Gastrocnemius medialis (tissue), 4 donors: ENCODE measurements at regions not wholly inside any gene's neighbourhood (a gene's known extent, or its start where the extent isn't known, plus 50 kb on each side); places are given as distances from the start of the nearest gene placed in this dataset.

Experiments used
- ATAC-seq, 2 donors: fragments of 150-250 bp; one replicate each; pipeline ENCODE4 v1.9.1; 2016
- DNase-seq, 2 donors: peaks; one replicate each; pipeline ENCODE4 v3.0.0-alpha.2; 2019
- H3K27ac ChIP-seq, 4 donors: fragments of 200-600 bp; sonication (generic); 1 replicate in 1 of 4; 2 replicates in 3 of 4; pipeline ENCODE4 v1.5.1; 2016 to 2018; ENCODE audit warnings: mild to moderate bottlenecking in 2 of 4, moderate library complexity in 1 of 4
- H3K27me3 ChIP-seq, 3 donors: fragments of 200-600 bp; sonication (generic) in 2 of 3; 1 replicate in 1 of 3; 2 replicates in 2 of 3; pipeline versions ENCODE4 v1.5.1 to v1.6.0; 2016 to 2019; ENCODE audit warnings: mild to moderate bottlenecking in 1 of 3, moderate library complexity in 1 of 3
- H3K36me3 ChIP-seq, 2 donors: fragments of 200-600 bp; sonication (generic) in 1 of 2; one replicate each; pipeline ENCODE4 v1.5.1; 2017 to 2018
- H3K4me1 ChIP-seq, 2 donors: fragments of 200-600 bp; sonication (generic) in 1 of 2; one replicate each; pipeline ENCODE4 v1.5.1; 2016 to 2017; ENCODE audit warnings: mild to moderate bottlenecking in 2 of 2
- H3K4me3 ChIP-seq, 4 donors: fragments of 200-600 bp; sonication (generic) in 3 of 4; 1 replicate in 1 of 4; 2 replicates in 3 of 4; pipeline ENCODE4 v1.5.1; 2016 to 2019; ENCODE audit warnings: mild to moderate bottlenecking in 2 of 4
- H3K9me3 ChIP-seq, 3 donors: fragments of 200-600 bp; sonication (generic) in 2 of 3; 1 replicate in 1 of 3; 2 replicates in 2 of 3; pipeline ENCODE4 v1.5.1; 2016 to 2019
- CTCF ChIP-seq, 5 experiments: fragments of 450-650 bp in 3 of 5; fragments of 200-600 bp in 2 of 5; sonication (generic) in 2 of 5; IDR thresholded peaks in 4 of 5; conservative IDR thresholded peaks in 1 of 5; 1 replicate in 4 of 5; 2 replicates in 1 of 5; pipeline ENCODE4 v1.5.1; 2016 to 2019; ENCODE audit warnings: antibody characterized with exemption in 5 of 5, mild to moderate bottlenecking in 3 of 5, moderate library complexity in 3 of 5
- POLR2A ChIP-seq, 2 donors: fragments of 450-650 bp; IDR thresholded peaks; one replicate each; pipeline ENCODE4 v1.6.1; 2017; ENCODE audit warnings: antibody characterized with exemption in 2 of 2, mild to moderate bottlenecking in 2 of 2, moderate library complexity in 2 of 2
- in situ Hi-C, 4 donors: fragments of 200-750 bp; cut with MboI; loops; one replicate each; pipeline versions ENCODE4 v1.15.0 to v1.8.0; 2017; ENCODE audit warnings: low sequenced_read_pairs in 4 of 4
- intact Hi-C: fragments of 100-400 bp; cut with DNase I; formaldehyde crosslinking; loops from one replicate; pipeline ENCODE4 v1.15.1; 2023; ENCODE audit warnings: low total_unique reads

- Histone ChIP-seq H3K4me3 (no peak overlapping the region), H3K4me1 (no peaks in the 10 kb centered on the region), H3K27me3 (peaks cover 9 to 23% (median 15%) of the 10 kb centered on the region in 3 donors), H3K36me3 (no peaks in the 10 kb centered on the region), H3K9me3 (no peaks in the 10 kb centered on the region), H3K27ac (no peak overlapping the region)
- TF ChIP-seq CTCF (IDR thresholded peaks at IDR 0.05 in 4 of 5, conservative IDR thresholded peaks at IDR 0.05 in 1 of 5) (no peak), POLR2A (IDR thresholded peaks at IDR 0.05) (no peak)
- ATAC-seq = no peak
- no peak for DNase-seq
- in situ Hi-C loops (loop anchor here in 3 of 4 donors (10.0 to 25.0 kb wide), 3 partner anchors 362 to 910 kb away; no protein-coding TSS in a partner anchor), intact Hi-C loops (no loop called here)
Observed at GRCh38 chr5:87775228-87775627, 362.5 kb upstream of the CCNH start.

- Histone ChIP-seq H3K4me3 (no peak overlapping the region), H3K27ac (no peak overlapping the region), H3K4me1 (no peaks in the 10 kb centered on the region), H3K9me3 (no peaks in the 10 kb centered on the region), H3K27me3 (peaks cover 12 to 23% (median 19%) of the 10 kb centered on the region in 3 donors), H3K36me3 (no peaks in the 10 kb centered on the region)
- DNase-seq (no peak), ATAC-seq (no peak)
- intact Hi-C loops (no loop called here), in situ Hi-C loops (loop anchor here in 3 of 4 donors (10.0 to 25.0 kb wide), 3 partner anchors 362 to 910 kb away; no protein-coding TSS in a partner anchor)
- no peak for TF ChIP-seq CTCF (IDR thresholded peaks at IDR 0.05 in 4 of 5, conservative IDR thresholded peaks at IDR 0.05 in 1 of 5)
- TF ChIP-seq POLR2A (IDR thresholded peaks at IDR 0.05) = no peak
Observed at GRCh38 chr5:87774804-87775203, 362.1 kb upstream of the CCNH start.

GRCh38 chr5:87770601-87771121, 357.9 kb upstream of the CCNH start:
- no peak overlapping the region for H3K27ac ChIP-seq
- DNase-seq (no peak), ATAC-seq (no peak)
- no peaks in the 10 kb centered on the region for H3K4me1 ChIP-seq
- H3K27me3 ChIP-seq = peaks cover 12 to 21% (median 15%) of the 10 kb centered on the region in 3 donors
- intact Hi-C loops (no loop called here), in situ Hi-C loops (loop anchor here in 2 of 4 donors (10.0 kb wide), 2 partner anchors 904 to 914 kb away; no protein-coding TSS in a partner anchor)
- no peak overlapping the region for H3K4me3 ChIP-seq
- H3K9me3 ChIP-seq = no peaks in the 10 kb centered on the region
- H3K36me3 ChIP-seq = no peaks in the 10 kb centered on the region
- TF ChIP-seq CTCF (IDR thresholded peaks at IDR 0.05 in 4 of 5, conservative IDR thresholded peaks at IDR 0.05 in 1 of 5) (no peak), POLR2A (IDR thresholded peaks at IDR 0.05) (no peak)

- DNase-seq = no peak
- Histone ChIP-seq H3K4me1 (no peaks in the 10 kb centered on the region), H3K4me3 (no peak overlapping the region), H3K36me3 (no peaks in the 10 kb centered on the region), H3K9me3 (no peaks in the 10 kb centered on the region), H3K27me3 (peaks cover 12 to 21% (median 15%) of the 10 kb centered on the region in 3 donors), H3K27ac (no peak overlapping the region)
- ATAC-seq = no peak
- in situ Hi-C loops (loop anchor here in 2 of 4 donors (10.0 kb wide), 2 partner anchors 905 to 915 kb away; no protein-coding TSS in a partner anchor), intact Hi-C loops (no loop called here)
- no peak for TF ChIP-seq CTCF (IDR thresholded peaks at IDR 0.05 in 4 of 5, conservative IDR thresholded peaks at IDR 0.05 in 1 of 5)
- no peak for TF ChIP-seq POLR2A (IDR thresholded peaks at IDR 0.05)
Observed at GRCh38 chr5:87770016-87770570, 357.4 kb upstream of the CCNH start.
